ENCODE measurements at regions not wholly inside any gene's neighbourhood (a gene's known extent, or its start where the extent isn't known, plus 50 kb on each side); places are given as distances from the start of the nearest gene placed in this dataset.
"Not testable (repeated sequence)": the region's sequence is repeated elsewhere in the genome, so short reads cannot be mapped to it uniquely, and the experiment has no call there.

- intact Hi-C loops (cut with DNase I) = no loop called here
Measured at GRCh38 chr6:153312634-153313033, 181.6 kb upstream of the RGS17 start.

GRCh38 chr6:153309651-153310050 is 178.6 kb upstream of the RGS17 start:
- intact Hi-C loops (cut with DNase I) = no loop called here
- no peak for DNase-seq

More at GRCh38 chr6:153312634-153313033, 181.6 kb upstream of the RGS17 start:
- DNase-seq = peak in 8 of 10 donors; percentile 19 to 89 (median 38)

- intact Hi-C loops (cut with DNase I) = no loop called here
- DNase-seq = peak in 3 of 10 donors; percentile 29 to 67 (median 62)
Measured at GRCh38 chr6:153302133-153302532, 171.1 kb upstream of the RGS17 start.

GRCh38 chr6:153301602-153302001 is 170.5 kb upstream of the RGS17 start:
- intact Hi-C loops (cut with DNase I) = no loop called here
- DNase-seq = peak in 1 of 10 donors; percentile 56

- intact Hi-C loops (cut with DNase I) = not testable (repeated sequence)
- peak in 1 of 10 donors; percentile 50 for DNase-seq
Measured at GRCh38 chr6:153282456-153282855, 151.4 kb upstream of the RGS17 start.

GRCh38 chr6:153275997-153276396 is 144.9 kb upstream of the RGS17 start:
- no peak for DNase-seq
- intact Hi-C loops (cut with DNase I) = no loop called here

- intact Hi-C loops (cut with DNase I) = no loop called here
- peak in 1 of 10 donors; percentile 9 for DNase-seq
Measured at GRCh38 chr6:153272201-153272980, 141.3 kb upstream of the RGS17 start.

- intact Hi-C loops (cut with DNase I) = no loop called here
- peak in 1 of 10 donors; percentile 72 for DNase-seq
Measured at GRCh38 chr6:153263489-153263888, 132.4 kb upstream of the RGS17 start.

- no peak for DNase-seq
- intact Hi-C loops (cut with DNase I) = no loop called here
Measured at GRCh38 chr6:153251326-153251725, 120.2 kb upstream of the RGS17 start.

GRCh38 chr6:153237670-153238069 is 106.6 kb upstream of the RGS17 start:
- DNase-seq = no peak
- intact Hi-C loops (cut with DNase I) = no loop called here

GRCh38 chr6:153231048-153231646 is 100.1 kb upstream of the RGS17 start:
- peak; percentile 25 to 93 (median 70) for DNase-seq
- intact Hi-C loops (cut with DNase I) = loop anchor here (5.0 kb wide), 1 partner anchor 716 kb away; no protein-coding TSS in a partner anchor

GRCh38 chr6:153218184-153218792 is 87.2 kb upstream of the RGS17 start:
- intact Hi-C loops (cut with DNase I) = no loop called here
- DNase-seq = no peak

- intact Hi-C loops (cut with DNase I) = no loop called here
- no peak for DNase-seq
Measured at GRCh38 chr6:153216789-153217188, 85.7 kb upstream of the RGS17 start.

GRCh38 chr6:153215242-153215641 is 84.2 kb upstream of the RGS17 start:
- no peak for DNase-seq

GRCh38 chr6:153214436-153214835 is 83.4 kb upstream of the RGS17 start:
- DNase-seq = no peak
- intact Hi-C loops (cut with DNase I) = no loop called here

More at GRCh38 chr6:153215242-153215641, 84.2 kb upstream of the RGS17 start:
- intact Hi-C loops (cut with DNase I) = no loop called here

- no peak for DNase-seq
Measured at GRCh38 chr6:153210083-153210482, 79.0 kb upstream of the RGS17 start.

GRCh38 chr6:153208706-153209105 is 77.6 kb upstream of the RGS17 start:
- intact Hi-C loops (cut with DNase I) = no loop called here
- peak in 9 of 10 donors; percentile 10 to 87 (median 34) for DNase-seq

More at GRCh38 chr6:153210083-153210482, 79.0 kb upstream of the RGS17 start:
- intact Hi-C loops (cut with DNase I) = no loop called here

- DNase-seq = no peak
- intact Hi-C loops (cut with DNase I) = no loop called here
Measured at GRCh38 chr6:153207617-153208016, 76.5 kb upstream of the RGS17 start.

- intact Hi-C loops (cut with DNase I) = no loop called here
- DNase-seq = no peak
Measured at GRCh38 chr6:153207006-153207405, 75.9 kb upstream of the RGS17 start.

- DNase-seq = no peak
- intact Hi-C loops (cut with DNase I) = no loop called here
Measured at GRCh38 chr6:153192943-153193885, 62.1 kb upstream of the RGS17 start.
